ENCODE measurements at regions not wholly inside any gene's neighbourhood (a gene's known extent, or its start where the extent isn't known, plus 50 kb on each side); places are given as distances from the start of the nearest gene placed in this dataset.

- no peak for TF ChIP-seq EZH2 (IDR thresholded peaks at IDR 0.05)
- no peak for TF ChIP-seq POLR2AphosphoS5 (IDR thresholded peaks at IDR 0.05; ENCODE audit: borderline replicate concordance, low read depth, low read length)
These were observed 50.9 kb upstream of the EZR start for GRCh38 chr6:158869826-158870648.
